HCT116 (cell line): ENCODE measurements at regions not wholly inside any gene's neighbourhood (a gene's known extent, or its start where the extent isn't known, plus 50 kb on each side); places are given as distances from the start of the nearest gene placed in this dataset.
"Not testable (repeated sequence)": the region's sequence is repeated elsewhere in the genome, so short reads cannot be mapped to it uniquely, and the experiment has no call there.

Source experiments
- CEBPB ChIP-seq: IDR thresholded peaks from 2 replicates; pipeline ENCODE4 v1.6.1; 2012; ENCODE audit warnings: low read depth
- EZH2 ChIP-seq: fragments of 200-600 bp; sonication (generic); IDR thresholded peaks from 2 replicates; pipeline ENCODE4 v1.6.1; 2017; ENCODE audit warnings: antibody characterized with exemption, mixed run types
- EZH2phosphoT487 ChIP-seq: fragments of 200-600 bp; IDR thresholded peaks from 2 replicates; pipeline ENCODE4 v1.6.1; 2018; ENCODE audit warnings: antibody characterized with exemption, borderline replicate concordance
- JUND ChIP-seq: IDR thresholded peaks from 2 replicates; pipeline ENCODE4 v1.6.1; 2012
- POLR2A ChIP-seq: IDR thresholded peaks from 2 replicates; pipeline ENCODE4 v1.7.0; 2011; ENCODE audit warnings: borderline replicate concordance; ENCODE audit not compliant: insufficient read depth, insufficient read length; ENCODE audit errors: extremely low read depth
- POLR2AphosphoS5 ChIP-seq: IDR thresholded peaks from 2 replicates; pipeline ENCODE4 v1.6.1; 2011; ENCODE audit warnings: mild to moderate bottlenecking, low read depth, low read length, moderate library complexity
- SP1 ChIP-seq: IDR thresholded peaks from 2 replicates; pipeline ENCODE4 v1.6.1; 2012; ENCODE audit warnings: low read depth
- YY1 ChIP-seq: IDR thresholded peaks from 2 replicates; pipeline ENCODE4 v1.6.1; 2011; ENCODE audit warnings: low read length, low read depth, moderate library complexity, mild to moderate bottlenecking; ENCODE audit not compliant: insufficient replicate concordance; ENCODE audit errors: extremely low read depth
- ZNF274 ChIP-seq: fragments of 200-500 bp; sonication (Bioruptor generic); IDR thresholded peaks from 2 replicates; pipeline ENCODE4 v1.6.1; 2014; ENCODE audit warnings: mild to moderate bottlenecking, low read depth, low read length, inconsistent platforms
- TF ChIP-seq, protein P1 (sequence below), 3 experiments: fragments of 200-600 bp in 1 of 3; sonication (generic) in 1 of 3; IDR thresholded peaks in 2 of 3; conservative IDR thresholded peaks in 1 of 3; 2 replicates each; pipeline ENCODE4 v1.5.1; 2012 to 2017; ENCODE audit warnings: low read depth in 2 of 3, low read length in 2 of 3, antibody characterized with exemption in 1 of 3, borderline replicate concordance in 1 of 3, control low read depth in 1 of 3, mild to moderate bottlenecking in 1 of 3, mixed read lengths in 1 of 3, mixed run types in 1 of 3, moderate library complexity in 1 of 3; ENCODE audit not compliant: insufficient read depth in 1 of 3
- TF ChIP-seq, protein P2 (sequence below): IDR thresholded peaks from 2 replicates; pipeline ENCODE4 v1.6.1; 2012
- TF ChIP-seq, protein P3 (sequence below): IDR thresholded peaks from 2 replicates; pipeline ENCODE4 v1.6.1; 2012; ENCODE audit warnings: low read depth
- TF ChIP-seq, protein P4 (sequence below): IDR thresholded peaks from 2 replicates; pipeline ENCODE4 v1.6.1; 2012

DNA sequence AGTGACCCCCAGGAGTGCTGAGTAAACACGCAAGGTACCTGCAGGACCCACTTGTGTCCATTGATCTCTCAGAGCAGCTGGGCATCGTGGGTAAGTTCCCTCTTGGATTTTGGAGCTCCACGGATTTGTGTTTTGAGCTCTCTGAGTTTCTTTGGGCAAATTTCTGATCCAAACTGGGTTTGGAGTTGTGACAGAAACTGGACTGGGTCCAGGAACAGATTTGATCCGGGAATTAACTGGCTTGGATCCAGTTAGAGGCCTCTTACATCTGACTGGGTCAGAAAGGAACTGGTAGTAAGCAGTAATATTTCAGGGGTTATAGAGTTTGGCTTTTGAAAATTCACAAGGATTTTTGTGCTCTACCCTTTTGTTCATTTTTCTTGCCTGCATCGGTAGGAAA lies 107.0 kb upstream of the PMCH start:
- not testable (repeated sequence) for TF ChIP-seq SP1, ZNF274, JUND, POLR2A, EZH2, POLR2AphosphoS5, EZH2phosphoT487, YY1, CEBPB
- TF ChIP-seq, protein P1, sequence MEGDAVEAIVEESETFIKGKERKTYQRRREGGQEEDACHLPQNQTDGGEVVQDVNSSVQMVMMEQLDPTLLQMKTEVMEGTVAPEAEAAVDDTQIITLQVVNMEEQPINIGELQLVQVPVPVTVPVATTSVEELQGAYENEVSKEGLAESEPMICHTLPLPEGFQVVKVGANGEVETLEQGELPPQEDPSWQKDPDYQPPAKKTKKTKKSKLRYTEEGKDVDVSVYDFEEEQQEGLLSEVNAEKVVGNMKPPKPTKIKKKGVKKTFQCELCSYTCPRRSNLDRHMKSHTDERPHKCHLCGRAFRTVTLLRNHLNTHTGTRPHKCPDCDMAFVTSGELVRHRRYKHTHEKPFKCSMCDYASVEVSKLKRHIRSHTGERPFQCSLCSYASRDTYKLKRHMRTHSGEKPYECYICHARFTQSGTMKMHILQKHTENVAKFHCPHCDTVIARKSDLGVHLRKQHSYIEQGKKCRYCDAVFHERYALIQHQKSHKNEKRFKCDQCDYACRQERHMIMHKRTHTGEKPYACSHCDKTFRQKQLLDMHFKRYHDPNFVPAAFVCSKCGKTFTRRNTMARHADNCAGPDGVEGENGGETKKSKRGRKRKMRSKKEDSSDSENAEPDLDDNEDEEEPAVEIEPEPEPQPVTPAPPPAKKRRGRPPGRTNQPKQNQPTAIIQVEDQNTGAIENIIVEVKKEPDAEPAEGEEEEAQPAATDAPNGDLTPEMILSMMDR (IDR thresholded peaks at IDR 0.05 in 2 of 3, conservative IDR thresholded peaks at IDR 0.05 in 1 of 3; ENCODE audit: borderline replicate concordance in 1 of 3, insufficient read depth in 1 of 3, low read depth in 2 of 3, low read length in 2 of 3): not testable (repeated sequence)
- TF ChIP-seq, protein P2, sequence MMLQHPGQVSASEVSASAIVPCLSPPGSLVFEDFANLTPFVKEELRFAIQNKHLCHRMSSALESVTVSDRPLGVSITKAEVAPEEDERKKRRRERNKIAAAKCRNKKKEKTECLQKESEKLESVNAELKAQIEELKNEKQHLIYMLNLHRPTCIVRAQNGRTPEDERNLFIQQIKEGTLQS: not testable (repeated sequence)
- TF ChIP-seq, protein P3, sequence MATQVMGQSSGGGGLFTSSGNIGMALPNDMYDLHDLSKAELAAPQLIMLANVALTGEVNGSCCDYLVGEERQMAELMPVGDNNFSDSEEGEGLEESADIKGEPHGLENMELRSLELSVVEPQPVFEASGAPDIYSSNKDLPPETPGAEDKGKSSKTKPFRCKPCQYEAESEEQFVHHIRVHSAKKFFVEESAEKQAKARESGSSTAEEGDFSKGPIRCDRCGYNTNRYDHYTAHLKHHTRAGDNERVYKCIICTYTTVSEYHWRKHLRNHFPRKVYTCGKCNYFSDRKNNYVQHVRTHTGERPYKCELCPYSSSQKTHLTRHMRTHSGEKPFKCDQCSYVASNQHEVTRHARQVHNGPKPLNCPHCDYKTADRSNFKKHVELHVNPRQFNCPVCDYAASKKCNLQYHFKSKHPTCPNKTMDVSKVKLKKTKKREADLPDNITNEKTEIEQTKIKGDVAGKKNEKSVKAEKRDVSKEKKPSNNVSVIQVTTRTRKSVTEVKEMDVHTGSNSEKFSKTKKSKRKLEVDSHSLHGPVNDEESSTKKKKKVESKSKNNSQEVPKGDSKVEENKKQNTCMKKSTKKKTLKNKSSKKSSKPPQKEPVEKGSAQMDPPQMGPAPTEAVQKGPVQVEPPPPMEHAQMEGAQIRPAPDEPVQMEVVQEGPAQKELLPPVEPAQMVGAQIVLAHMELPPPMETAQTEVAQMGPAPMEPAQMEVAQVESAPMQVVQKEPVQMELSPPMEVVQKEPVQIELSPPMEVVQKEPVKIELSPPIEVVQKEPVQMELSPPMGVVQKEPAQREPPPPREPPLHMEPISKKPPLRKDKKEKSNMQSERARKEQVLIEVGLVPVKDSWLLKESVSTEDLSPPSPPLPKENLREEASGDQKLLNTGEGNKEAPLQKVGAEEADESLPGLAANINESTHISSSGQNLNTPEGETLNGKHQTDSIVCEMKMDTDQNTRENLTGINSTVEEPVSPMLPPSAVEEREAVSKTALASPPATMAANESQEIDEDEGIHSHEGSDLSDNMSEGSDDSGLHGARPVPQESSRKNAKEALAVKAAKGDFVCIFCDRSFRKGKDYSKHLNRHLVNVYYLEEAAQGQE: not testable (repeated sequence)
- TF ChIP-seq, protein P4, sequence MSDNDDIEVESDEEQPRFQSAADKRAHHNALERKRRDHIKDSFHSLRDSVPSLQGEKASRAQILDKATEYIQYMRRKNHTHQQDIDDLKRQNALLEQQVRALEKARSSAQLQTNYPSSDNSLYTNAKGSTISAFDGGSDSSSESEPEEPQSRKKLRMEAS: not testable (repeated sequence)
